ENCODE measurements at regions not wholly inside any gene's neighbourhood (a gene's known extent, or its start where the extent isn't known, plus 50 kb on each side); places are given as distances from the start of the nearest gene placed in this dataset.
"Not testable (repeated sequence)": the region's sequence is repeated elsewhere in the genome, so short reads cannot be mapped to it uniquely, and the experiment has no call there.

GRCh38 chr3:20458994-20459716 lies 273.1 kb upstream of the SGO1 start:
- Histone ChIP-seq H3K4me3 (no peak overlapping the region), H3K36me3 (no peaks in the 10 kb centered on the region), H3K27me3 (no peaks in the 10 kb centered on the region), H3K27ac (no peak overlapping the region), H3K9me3 (peaks cover 8 to 13% of the 10 kb centered on the region in 2 donors), H3K4me1 (no peaks in the 10 kb centered on the region)
- intact Hi-C loops (cut with DNase I; ENCODE audit: low total_unique reads), result no loop called here
- no peak for DNase-seq (ENCODE audit: low spot score in 2 of 2)
- TF ChIP-seq CTCF (IDR thresholded peaks at IDR 0.05) (no peak), POLR2A (IDR thresholded peaks at IDR 0.05) (no peak), POLR2AphosphoS5 (IDR thresholded peaks at IDR 0.05) (no peak)

GRCh38 chr3:20456511-20456910 lies 270.5 kb upstream of the SGO1 start:
- intact Hi-C loops (cut with DNase I; ENCODE audit: low total_unique reads), result no loop called here
- Histone ChIP-seq H3K27me3 (no peaks in the 10 kb centered on the region), H3K4me3 (no peak overlapping the region), H3K27ac (no peak overlapping the region), H3K4me1 (no peaks in the 10 kb centered on the region), H3K36me3 (no peaks in the 10 kb centered on the region), H3K9me3 (peaks cover 8 to 21% of the 10 kb centered on the region in 2 donors)
- no peak for TF ChIP-seq CTCF (IDR thresholded peaks at IDR 0.05)
- no peak for TF ChIP-seq POLR2A (IDR thresholded peaks at IDR 0.05)
- DNase-seq (ENCODE audit: low spot score in 2 of 2), result no peak

GRCh38 chr3:20451170-20451569 lies 265.2 kb upstream of the SGO1 start:
- H3K4me3 ChIP-seq, result no peak overlapping the region
- intact Hi-C loops (cut with DNase I; ENCODE audit: low total_unique reads), result no loop called here
- DNase-seq (ENCODE audit: low spot score in 2 of 2), result no peak
- no peaks in the 10 kb centered on the region for H3K27me3 ChIP-seq
- H3K36me3 ChIP-seq, result no peaks in the 10 kb centered on the region
- TF ChIP-seq POLR2AphosphoS5 (IDR thresholded peaks at IDR 0.05), result no peak
- no peak for TF ChIP-seq CTCF (IDR thresholded peaks at IDR 0.05)
- no peak for TF ChIP-seq POLR2A (IDR thresholded peaks at IDR 0.05)
- H3K4me1 ChIP-seq, result no peaks in the 10 kb centered on the region
- no peak overlapping the region for H3K27ac ChIP-seq
- peaks cover 0 to 14% of the 10 kb centered on the region in 2 donors for H3K9me3 ChIP-seq

- Histone ChIP-seq H3K4me3 (no peak overlapping the region), H3K4me1 (no peaks in the 10 kb centered on the region), H3K27ac (no peak overlapping the region), H3K9me3 (peaks cover 0 to 14% of the 10 kb centered on the region in 2 donors), H3K36me3 (no peaks in the 10 kb centered on the region), H3K27me3 (no peaks in the 10 kb centered on the region)
- TF ChIP-seq CTCF (IDR thresholded peaks at IDR 0.05) (no peak), POLR2AphosphoS5 (IDR thresholded peaks at IDR 0.05) (no peak), POLR2A (IDR thresholded peaks at IDR 0.05) (no peak)
- DNase-seq (ENCODE audit: low spot score in 2 of 2), result no peak
- intact Hi-C loops (cut with DNase I; ENCODE audit: low total_unique reads), result no loop called here
Measured at GRCh38 chr3:20450611-20451010, 264.6 kb upstream of the SGO1 start.

- no peak for DNase-seq (ENCODE audit: low spot score in 2 of 2)
- H3K36me3 ChIP-seq, result no peaks in the 10 kb centered on the region
- H3K27me3 ChIP-seq, result no peaks in the 10 kb centered on the region
- H3K9me3 ChIP-seq, result peaks cover 0 to 8% of the 10 kb centered on the region in 2 donors
- no peak overlapping the region for H3K27ac ChIP-seq
- intact Hi-C loops (cut with DNase I; ENCODE audit: low total_unique reads), result no loop called here
- no peak overlapping the region for H3K4me3 ChIP-seq
- TF ChIP-seq POLR2AphosphoS5 (IDR thresholded peaks at IDR 0.05) (no peak), POLR2A (IDR thresholded peaks at IDR 0.05) (no peak), CTCF (IDR thresholded peaks at IDR 0.05) (no peak)
- no peaks in the 10 kb centered on the region for H3K4me1 ChIP-seq
Measured at GRCh38 chr3:20442846-20443245, 256.8 kb upstream of the SGO1 start.

GRCh38 chr3:20427268-20427667 lies 241.3 kb upstream of the SGO1 start:
- H3K4me3 ChIP-seq; intact Hi-C loops (cut with DNase I; ENCODE audit: low total_unique reads); H3K27me3 ChIP-seq; H3K4me1 ChIP-seq; DNase-seq (ENCODE audit: low spot score in 2 of 2); H3K36me3 ChIP-seq; H3K27ac ChIP-seq: not testable (repeated sequence)
- peaks cover 3 to 20% of the 10 kb centered on the region in 2 donors for H3K9me3 ChIP-seq
